ENCODE measurements at regions not wholly inside any gene's neighbourhood (a gene's known extent, or its start where the extent isn't known, plus 50 kb on each side); places are given as distances from the start of the nearest gene placed in this dataset.
"Not testable (repeated sequence)": the region's sequence is repeated elsewhere in the genome, so short reads cannot be mapped to it uniquely, and the experiment has no call there.

DNA sequence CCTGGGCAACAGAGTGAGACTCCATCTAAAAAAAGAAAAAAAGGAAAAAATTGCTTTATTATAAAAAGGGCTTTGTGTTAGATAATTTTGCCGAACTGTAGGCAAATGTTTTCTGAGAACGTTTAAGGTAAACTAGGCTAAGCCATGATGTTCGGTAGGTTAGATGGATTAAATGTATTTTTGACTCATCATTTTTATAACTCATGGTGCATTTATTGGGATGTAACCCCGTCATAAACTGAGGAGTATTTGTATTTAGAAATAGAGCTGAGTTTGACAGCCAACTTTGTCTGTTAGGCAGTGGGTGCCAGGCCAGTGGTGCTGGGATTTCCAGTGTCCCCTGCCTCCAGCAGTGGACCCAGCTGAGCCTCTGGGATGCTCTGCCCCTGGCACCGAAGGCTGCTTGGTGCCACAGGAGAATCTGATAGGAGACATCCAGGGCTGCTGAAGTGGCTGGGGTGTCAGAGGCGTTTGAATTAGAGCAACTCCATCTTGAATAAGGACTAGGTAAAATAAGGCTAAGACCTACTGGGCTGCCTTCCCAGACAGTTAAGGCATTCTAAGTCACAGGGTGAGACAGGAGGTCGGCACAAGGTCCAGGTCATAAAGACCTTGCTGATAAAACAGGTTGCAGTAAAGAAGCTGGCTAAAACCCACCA lies 114.9 kb upstream of the EEPD1 start:
- no peak for DNase-seq (ENCODE audit: low read depth)

DNA sequence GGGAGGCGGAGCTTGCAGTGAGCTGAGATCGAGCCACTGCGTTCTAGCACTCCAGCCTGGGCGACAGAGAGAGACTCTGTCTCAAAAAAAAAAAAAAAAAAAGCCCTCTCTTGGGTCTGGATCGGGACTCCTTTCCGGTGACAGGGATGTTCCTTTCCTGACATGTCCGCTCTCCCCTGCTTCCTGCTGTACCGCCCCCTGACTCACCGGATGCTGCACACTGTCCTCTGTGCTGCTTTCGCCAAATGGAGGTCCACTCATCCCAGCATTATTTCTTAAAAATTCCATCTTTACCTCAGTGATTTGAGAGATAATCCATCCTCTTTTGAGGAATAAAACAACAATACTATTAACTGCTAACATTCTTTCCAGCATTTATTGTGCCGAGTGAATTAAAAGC lies 113.8 kb upstream of the EEPD1 start:
- no peak for DNase-seq (ENCODE audit: low read depth)

DNA sequence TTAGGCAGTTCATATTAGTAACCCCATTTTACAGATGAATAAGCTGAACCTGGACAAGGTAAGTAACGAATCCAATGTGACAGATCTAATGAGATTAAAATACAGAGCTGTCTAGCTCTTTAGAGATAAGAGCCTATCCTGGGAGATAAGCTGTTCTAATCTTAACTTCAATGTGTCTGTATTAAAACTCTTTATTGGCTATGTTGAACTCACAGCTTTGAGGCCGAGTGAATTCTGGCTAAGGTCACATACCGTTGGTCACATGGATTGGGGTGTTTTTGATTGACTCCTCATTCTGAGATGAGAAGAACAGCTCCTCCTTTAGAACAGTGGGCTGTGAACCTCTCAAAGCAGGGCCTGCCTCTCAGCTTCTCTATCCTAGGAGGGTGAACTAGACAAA lies 113.4 kb upstream of the EEPD1 start:
- no peak for DNase-seq (ENCODE audit: low read depth)

DNA sequence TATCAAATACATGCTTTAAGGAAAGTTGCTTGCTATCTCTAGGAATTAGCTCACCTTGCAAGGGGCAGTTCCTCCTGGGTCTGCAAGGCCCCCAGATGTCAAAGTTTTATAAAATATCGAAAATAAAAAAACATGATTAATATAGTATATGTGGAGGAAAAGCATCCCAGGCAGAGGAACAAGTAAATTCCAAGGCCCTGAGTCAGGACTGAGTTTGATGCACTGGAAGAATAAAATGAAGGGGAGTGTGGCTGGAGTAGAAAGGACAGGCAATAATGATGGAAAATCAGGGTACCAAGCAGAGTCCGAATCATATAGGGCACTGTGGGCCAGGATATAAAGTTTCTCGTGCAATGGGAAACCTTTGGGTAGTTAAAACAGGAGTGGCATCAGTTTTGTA lies 112.4 kb upstream of the EEPD1 start:
- no peak for DNase-seq (ENCODE audit: low read depth)

DNA sequence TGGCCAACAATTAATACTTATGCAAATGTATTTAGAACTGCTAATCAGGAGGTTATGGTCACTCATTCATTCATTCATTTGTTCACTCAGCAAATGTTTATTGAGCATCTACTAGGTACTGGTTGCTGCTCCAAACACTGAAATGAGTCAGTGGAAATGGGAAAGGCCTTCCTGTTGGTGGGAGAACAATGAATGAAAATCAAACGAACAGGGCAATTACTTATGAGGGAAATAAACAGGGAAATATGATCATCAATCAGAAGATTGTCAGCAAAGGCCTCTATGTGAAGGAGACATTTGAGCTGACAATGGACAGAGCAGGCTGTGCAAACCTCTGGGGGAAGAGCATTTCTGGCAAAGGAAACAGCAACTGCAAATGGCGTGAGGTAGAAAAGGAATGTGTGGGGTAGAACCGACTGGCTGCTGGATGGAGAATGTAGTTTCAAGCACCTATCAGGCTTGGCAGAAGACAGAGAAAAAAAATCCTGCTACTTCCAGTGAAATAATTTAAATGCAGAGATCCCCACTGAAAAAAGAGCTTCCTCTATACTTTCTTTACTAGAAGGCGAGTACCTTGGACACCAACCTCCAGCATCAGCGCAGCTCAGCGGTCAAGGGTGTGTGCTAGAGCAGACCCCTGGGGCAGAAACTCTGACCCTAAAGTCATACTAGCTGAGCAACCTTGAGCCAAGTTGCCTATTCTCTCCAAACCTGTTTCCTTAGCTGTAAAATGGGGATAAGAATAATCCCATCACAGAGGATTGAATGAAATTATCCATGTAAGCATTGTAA lies 108.8 kb upstream of the EEPD1 start:
- no peak for DNase-seq (ENCODE audit: low read depth)

DNA sequence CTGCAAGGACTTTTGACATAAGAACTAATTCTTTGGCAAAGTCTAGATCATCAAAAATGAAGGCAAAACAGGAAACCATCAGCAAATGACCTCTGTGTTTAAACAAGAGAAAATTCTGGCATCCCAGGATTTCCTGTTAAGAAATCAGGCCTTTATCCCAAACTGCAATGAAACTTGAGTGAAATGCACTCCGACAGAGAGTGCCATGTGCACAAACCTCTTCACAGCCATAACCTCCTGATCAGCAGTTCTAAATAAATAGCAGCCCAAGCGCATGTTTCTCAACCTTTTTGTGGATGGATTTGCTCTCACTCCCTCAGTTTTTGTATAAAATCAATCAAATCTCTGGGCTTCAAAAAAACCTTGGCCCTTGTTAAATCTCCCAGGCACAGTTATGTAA lies 107.7 kb upstream of the EEPD1 start:
- DNase-seq (ENCODE audit: low read depth): peak; percentile 27

DNA sequence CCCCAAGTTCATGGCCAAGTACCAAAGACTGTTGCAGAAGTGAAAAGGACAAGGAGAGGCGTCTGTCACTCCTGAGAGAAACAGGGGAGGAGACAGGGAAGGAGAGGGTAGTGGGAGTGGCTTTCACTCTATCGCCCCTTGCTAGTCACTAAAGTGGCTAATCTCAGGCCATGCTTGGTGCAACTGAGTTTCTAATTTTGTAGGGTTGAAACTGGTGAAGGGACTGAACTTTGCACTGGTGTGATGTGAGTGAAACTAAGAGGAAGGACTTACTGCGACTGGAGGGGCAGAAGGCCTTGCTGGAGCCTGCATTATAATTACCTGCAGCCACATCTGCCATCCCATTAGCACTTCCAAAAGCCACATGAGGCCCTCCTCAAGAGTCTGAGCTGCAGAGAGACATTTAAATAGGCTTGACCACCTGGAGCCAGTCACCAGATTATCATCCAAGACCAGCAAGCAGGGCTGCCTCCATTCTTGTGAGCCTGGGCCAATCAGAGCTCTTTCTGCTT lies 107.2 kb upstream of the EEPD1 start:
- DNase-seq (ENCODE audit: low read depth): no peak

DNA sequence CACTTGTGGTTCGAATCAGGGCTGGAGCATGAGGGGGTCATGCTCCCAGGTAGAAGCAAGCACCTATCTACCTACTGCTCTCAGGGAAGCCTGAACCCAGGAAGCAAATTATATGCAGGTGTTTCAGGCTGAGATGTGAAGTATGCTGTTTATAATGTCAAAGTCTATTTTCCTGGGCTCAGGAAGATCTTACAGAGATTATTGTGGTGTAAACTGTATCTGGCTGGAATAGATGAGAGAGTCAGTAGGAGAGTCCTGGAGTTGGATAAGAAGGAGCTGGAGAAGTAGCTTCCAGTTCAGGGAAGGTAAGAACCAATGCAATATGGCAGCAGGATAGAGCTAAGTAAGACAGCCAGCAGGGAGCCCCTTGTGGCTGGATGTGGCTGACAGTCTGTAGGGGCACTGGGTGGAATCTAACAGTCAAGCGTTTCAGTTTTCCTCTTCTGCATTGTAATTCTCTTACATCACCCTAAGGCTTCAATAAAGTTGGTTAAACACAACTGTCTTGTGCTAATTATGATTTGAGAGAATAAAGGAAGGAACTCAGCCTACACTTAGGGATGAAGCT lies 105.9 kb upstream of the EEPD1 start:
- DNase-seq (ENCODE audit: low read depth): no peak

DNA sequence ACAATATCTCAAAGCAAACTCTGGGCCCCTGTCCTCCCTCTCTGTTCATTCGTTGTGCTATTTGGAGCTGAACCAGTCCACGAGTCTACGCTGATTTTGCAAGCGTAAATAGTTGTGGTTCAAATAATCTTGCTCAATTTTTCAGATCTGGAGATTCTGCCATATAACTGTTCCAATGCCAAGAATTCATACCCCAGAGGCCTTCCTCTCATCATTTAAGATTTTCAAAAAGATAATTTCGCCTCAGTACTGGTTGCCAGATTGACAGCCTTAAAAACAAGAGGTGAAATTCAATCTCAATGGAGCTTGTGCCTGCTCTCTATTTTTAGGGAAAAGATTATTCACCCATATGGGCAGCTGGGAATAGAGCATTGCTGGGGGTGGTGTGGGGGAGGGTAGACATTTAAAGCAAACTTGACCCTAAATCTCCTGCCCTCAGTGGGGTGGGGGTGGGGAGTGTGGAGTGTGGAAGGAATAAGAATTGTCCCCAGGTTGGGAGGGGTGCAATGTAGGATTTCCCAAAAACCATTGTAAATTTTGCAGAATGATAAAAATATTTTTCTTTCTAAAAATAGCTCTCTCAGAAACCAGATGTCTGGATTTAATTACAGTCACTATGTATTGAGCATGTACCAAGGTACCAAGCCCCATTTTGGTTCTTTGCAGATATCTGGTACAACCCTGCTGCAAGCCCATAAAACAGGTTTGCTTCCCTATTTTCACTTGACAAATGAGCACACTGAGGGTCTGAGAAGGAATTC lies 104.7 kb upstream of the EEPD1 start:
- DNase-seq (ENCODE audit: low read depth): peak; percentile 92

DNA sequence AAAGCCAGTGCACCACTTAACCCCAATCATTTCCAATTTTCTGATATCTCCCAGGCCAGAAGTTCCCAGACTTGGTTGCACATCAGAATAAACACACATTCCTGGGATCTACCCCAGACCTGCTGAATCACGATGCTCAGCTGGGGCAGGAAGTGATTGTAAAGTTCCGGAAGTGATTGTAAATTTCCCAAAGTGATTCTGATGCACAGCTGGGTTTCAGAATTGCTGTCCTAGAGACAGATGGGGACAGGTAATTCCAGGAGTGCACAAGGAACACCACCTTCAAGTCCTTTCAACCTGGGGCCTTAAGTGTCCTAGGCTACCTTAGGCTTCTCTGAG lies 104.2 kb upstream of the EEPD1 start:
- peak; percentile 33 for DNase-seq (ENCODE audit: low read depth)

DNA sequence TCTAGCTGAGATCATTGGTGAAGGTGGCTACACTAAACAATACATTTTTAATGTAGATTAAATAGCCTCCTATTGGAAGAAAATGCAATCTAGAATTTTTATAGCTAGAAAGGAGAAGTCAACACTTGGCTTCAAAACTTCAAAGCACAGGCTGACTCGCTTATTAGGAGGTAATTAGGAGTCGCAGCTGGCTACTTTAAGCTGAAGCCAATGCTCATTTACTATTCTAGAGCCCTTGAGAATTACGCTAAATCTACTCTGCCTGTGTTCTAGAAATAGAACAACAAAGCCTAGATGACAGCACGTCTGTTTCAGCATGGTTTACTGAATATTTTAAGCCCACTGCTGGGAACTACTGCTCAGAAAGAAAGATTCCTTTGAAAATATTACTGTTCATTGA lies 101.6 kb upstream of the EEPD1 start:
- no peak for DNase-seq (ENCODE audit: low read depth)

DNA sequence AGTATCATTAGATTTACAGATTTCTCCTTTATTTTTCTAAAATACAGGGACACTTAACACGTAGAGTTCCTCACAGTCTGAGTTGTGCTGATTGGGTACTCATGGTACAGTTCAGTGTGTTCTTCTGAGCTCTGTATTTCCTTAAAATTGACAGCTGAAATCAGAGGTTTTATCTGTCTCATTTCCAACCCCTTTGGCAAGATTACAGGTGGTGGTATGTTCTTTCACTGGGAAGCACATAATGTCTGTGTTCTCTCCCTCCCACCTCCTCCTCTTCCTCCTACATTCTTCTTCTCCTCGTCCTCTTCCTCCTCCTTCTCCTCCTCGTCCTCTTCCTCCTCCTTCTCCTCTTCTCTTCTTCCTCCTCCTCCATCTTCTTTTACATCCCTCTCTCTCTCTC lies 99.5 kb upstream of the EEPD1 start:
- no peak for DNase-seq (ENCODE audit: low read depth)

DNA sequence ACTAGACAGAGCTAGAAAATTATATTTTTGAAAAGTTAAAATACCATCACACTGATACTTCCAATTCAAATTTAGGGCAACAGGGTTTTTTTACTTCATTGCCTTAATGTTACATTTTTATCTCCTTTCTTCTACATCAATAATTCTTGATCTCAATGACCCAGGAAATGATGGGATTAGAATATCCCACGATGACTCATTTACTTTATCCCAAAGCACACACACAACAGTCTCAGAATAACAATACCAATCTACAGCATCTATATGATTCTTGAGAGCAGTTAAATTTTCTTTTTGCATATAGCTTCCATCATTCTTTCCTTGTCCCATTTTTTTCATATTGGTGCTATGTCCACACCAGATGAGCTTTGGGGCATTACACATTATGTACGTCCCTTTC lies 98.4 kb upstream of the EEPD1 start:
- no peak for DNase-seq (ENCODE audit: low read depth)

DNA sequence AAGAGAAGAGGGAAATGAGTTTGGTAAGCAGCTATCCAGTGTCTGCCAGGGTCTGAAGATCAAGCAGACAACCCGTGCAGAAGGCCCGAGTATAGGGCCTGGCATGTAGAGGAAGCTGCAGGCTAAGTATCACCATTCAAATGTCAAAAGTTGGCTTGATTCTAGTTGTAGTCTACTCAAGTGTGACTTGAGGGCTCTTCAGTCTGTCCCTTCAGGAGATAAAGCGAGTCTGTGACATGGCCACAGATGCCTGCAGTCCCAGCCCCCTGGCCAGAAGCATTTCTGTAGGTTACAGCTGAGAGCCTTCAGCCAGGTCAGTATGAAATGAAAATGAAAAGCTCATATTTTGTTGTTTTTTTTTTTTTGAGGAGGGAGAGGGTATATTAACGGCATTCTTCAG lies 97.8 kb upstream of the EEPD1 start:
- DNase-seq (ENCODE audit: low read depth): no peak

DNA sequence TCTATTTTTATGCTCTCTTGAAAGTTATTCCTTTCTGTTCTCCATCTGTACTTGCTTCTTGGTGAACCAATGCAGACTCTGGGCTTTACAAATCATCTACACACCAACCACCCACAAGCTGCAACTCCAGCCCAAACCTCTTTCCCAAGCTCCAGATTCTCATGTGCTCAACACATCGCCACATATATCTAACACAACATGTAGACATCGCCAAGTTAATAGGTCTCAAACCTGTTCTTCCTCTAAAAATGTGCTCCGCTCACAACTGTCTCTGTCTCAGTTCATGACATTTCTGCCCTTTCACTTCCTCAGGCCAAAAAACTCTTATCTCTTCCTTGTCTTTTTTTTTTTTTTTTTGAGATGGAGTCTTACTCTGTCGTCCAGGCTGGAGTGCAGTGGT lies 95.7 kb upstream of the EEPD1 start:
- DNase-seq (ENCODE audit: low read depth): no peak

DNA sequence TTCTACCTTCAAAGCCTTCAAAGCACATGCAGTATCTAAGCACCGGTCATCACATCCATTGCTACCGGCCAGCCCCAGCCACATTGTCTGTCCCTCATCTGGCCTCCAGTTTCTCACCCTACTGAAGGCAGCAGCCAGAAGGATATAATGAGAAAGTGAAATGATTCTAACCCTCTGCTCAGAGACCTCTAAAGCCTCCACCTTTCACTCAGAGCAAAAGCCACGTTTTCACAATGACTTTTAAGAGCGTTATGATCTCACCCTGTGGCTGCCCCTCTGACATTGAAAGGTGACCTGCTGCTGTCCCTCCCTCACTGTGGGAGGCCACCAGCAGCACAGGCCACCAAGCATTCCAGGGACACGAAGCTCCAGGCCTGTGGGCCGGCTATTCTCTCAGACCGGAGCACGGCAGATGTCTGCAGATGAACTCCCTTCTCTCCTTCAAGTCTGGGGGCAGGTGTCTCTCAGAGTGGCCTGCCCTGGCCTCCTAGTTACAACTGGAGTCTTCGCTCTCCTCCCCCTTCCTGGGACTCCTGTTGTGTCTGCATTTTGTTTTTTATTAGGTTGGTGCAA lies 94.9 kb upstream of the EEPD1 start:
- no peak for DNase-seq (ENCODE audit: low read depth)

DNA sequence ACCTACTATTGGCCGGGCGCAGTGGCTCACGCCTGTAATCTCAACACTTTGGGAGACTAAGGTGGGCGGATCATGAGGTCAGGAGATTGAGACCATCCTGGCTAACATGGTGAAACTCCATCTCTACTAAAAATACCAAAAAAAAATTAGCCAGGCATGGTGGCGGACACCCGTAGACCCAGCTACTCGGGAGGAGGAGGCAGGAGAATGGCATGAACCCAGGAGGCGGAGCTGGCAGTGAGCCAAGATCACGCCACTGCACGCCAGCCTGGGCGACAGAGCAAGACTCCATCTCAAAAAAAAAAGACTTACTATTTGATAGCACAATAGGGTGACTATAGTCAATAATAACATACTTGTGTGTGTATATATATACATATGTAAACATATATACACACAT lies 92.7 kb upstream of the EEPD1 start:
- not testable (repeated sequence) for DNase-seq (ENCODE audit: low read depth)

DNA sequence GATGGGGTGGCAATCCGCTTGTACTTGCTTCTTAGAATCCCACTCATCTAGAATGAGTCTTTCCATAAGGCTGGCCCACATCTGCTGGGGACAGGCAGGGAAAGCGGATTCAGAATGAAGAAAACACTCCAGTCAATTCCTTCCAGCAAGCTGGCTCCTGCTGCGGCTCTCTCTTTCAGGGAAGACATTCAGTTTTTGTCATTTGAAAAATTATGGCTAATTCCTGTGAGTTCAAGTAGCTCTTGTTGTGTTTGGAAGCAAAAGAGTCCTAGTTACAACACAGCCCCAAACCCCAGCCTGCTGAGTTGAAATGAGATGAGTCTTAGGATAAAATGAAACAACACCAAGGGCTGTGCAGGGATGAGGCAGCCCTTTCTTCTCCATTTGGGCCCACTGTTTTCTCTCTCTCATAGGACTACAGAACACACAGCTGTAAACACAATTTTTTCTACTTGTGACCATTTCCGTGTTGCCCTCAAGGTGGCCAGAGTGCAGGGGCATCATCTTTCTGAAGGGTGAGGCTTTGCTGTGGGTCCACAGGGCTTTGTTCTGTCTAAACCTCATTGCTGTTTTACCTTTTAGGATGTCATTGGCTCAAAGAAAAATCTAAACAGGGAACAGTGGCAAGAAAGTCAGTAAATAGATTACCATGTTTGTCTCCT lies 90.8 kb upstream of the EEPD1 start:
- DNase-seq (ENCODE audit: low read depth): peak; percentile 27

DNA sequence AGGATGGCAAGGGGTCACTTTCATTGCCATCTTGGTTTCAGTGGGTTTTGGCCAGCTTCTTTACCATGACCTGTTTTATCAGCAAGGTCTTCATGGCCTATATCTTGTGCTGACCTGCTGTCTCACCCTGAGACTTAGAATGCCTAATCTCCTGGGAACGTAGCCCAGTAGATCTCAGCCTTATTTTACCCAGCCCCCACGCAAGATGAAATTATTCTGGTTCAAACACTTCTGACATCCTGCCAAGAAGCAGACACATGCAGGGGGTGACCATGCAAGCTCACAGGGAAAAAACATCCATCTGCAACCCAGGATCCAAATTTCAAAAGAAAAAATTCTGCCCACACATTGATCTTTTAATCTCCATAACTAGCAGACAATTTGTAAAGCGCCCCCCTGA lies 88.4 kb upstream of the EEPD1 start:
- DNase-seq (ENCODE audit: low read depth): no peak

DNA sequence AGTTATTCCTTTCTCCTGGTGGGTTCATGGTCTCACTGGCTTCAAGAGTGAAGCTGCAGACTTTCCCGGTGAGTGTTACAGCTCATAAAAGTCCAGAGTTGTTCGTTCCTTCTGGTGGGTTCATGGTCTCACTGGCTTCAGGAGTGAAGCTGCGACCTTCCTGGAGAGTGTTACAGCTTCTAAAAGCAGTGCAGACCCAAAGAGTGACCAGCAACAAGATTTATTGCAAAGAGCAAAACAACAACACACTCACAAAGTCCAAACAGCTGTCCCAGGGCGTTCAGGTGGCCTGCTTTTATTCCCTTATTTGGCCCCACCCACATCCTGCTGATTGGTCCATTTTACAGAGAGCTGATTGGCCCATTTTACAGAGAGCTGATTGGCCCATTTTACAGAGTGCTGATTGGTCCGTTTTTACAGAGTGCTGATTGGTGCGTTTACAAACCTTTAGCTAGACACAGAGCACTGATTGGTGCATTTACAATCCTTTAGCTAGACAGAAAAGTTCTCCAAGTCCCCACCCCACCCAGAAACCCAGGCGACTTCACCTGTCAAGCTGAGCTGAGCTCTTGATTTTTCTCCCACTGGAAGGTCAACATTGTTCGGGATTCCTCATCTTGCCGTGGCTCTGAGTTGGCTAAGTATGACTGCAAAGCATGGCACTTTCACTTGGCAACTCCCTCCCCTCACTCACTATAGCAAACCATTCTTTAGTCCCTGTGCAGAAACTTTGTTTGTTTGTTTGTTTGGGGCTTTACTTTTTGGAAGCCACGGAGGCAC lies 87.3 kb upstream of the EEPD1 start:
- DNase-seq (ENCODE audit: low read depth): not testable (repeated sequence)

DNA sequence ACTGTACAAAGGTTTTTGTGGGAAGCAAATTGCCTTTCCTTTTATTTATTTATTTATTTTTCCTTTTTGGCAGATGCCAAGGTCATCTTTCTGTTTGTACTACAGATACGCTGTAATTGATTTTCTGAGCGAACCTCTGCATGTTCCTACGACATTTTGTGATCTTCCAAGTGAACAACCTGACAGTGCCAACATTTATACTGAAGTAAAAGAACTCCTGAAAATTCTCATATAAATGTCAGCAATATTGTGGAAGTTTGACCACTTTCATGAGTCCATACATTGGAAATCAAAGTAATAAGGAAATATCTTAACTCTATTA lies 86.8 kb upstream of the EEPD1 start:
- no peak for DNase-seq (ENCODE audit: low read depth)

Data from GM04503 (cell line).